ENCODE measurements at regions not wholly inside any gene's neighbourhood (a gene's known extent, or its start where the extent isn't known, plus 50 kb on each side); places are given as distances from the start of the nearest gene placed in this dataset.

GRCh38 chr13:33730619-33731018 lies 87.3 kb upstream of the RFC3 start:
- Histone ChIP-seq H2AFZ (ENCODE audit: low read depth, low read length) (no peak overlapping the region), H3K9me3 (ENCODE audit: low read length) (no peaks in the 10 kb centered on the region), H3K9ac (ENCODE audit: low read length) (no peak overlapping the region), H3K9me2 (ENCODE audit: insufficient read depth, low read length) (no peaks in the 10 kb centered on the region), H3K4me3 (ENCODE audit: low read length) (no peak overlapping the region), H3K79me2 (replicated peaks; ENCODE audit: insufficient read depth, low read length) (no peaks in the 10 kb centered on the region), H3F3A (ENCODE audit: insufficient read depth, low read length, poor library complexity, severe bottlenecking) (no peaks in the 10 kb centered on the region), H4K20me1 (ENCODE audit: insufficient read depth) (no peaks in the 10 kb centered on the region), H3K4me2 (ENCODE audit: low read length) (no peak overlapping the region), H3K27ac (ENCODE audit: low read length) (no peak overlapping the region), H3K36me3 (ENCODE audit: insufficient read depth, low read length) (no peaks in the 10 kb centered on the region), H3K27me3 (ENCODE audit: insufficient read depth, low read depth, low read length) (no peaks in the 10 kb centered on the region)
- TF ChIP-seq EP300 (conservative IDR thresholded peaks at IDR 0.05; ENCODE audit: poor library complexity, severe bottlenecking) (no peak), RAD21 (conservative IDR thresholded peaks at IDR 0.05) (no peak), TAF1 (IDR thresholded peaks at IDR 0.05; ENCODE audit: low read depth) (no peak), SMC3 (conservative IDR thresholded peaks at IDR 0.05; ENCODE audit: poor library complexity) (no peak), EZH2 (IDR thresholded peaks at IDR 0.05; ENCODE audit: borderline replicate concordance, insufficient read depth, low read length, poor library complexity, severe bottlenecking) (no peak), CTCF (IDR thresholded peaks at IDR 0.05; ENCODE audit: poor library complexity, severe bottlenecking) (no peak), MXI1 (conservative IDR thresholded peaks at IDR 0.05; ENCODE audit: poor library complexity, severe bottlenecking) (no peak), POLR2AphosphoS5 (IDR thresholded peaks at IDR 0.05) (no peak), REST (IDR thresholded peaks at IDR 0.05; ENCODE audit: borderline replicate concordance) (no peak)

GRCh38 chr13:33735276-33735675 lies 82.7 kb upstream of the RFC3 start:
- no peak overlapping the region for H3K4me2 ChIP-seq (ENCODE audit: low read length)
- H3K79me2 ChIP-seq (replicated peaks; ENCODE audit: insufficient read depth, low read length), result no peaks in the 10 kb centered on the region
- no peaks in the 10 kb centered on the region for H4K20me1 ChIP-seq (ENCODE audit: insufficient read depth)
- H3K36me3 ChIP-seq (ENCODE audit: insufficient read depth, low read length), result no peaks in the 10 kb centered on the region
- TF ChIP-seq EZH2 (IDR thresholded peaks at IDR 0.05; ENCODE audit: borderline replicate concordance, insufficient read depth, low read length, poor library complexity, severe bottlenecking), result no peak
- TF ChIP-seq MXI1 (conservative IDR thresholded peaks at IDR 0.05; ENCODE audit: poor library complexity, severe bottlenecking), result no peak
- no peak for TF ChIP-seq POLR2AphosphoS5 (IDR thresholded peaks at IDR 0.05)
- TF ChIP-seq REST (IDR thresholded peaks at IDR 0.05; ENCODE audit: borderline replicate concordance), result no peak
- no peak for TF ChIP-seq RAD21 (conservative IDR thresholded peaks at IDR 0.05)
- TF ChIP-seq TAF1 (IDR thresholded peaks at IDR 0.05; ENCODE audit: low read depth), result no peak
- TF ChIP-seq EP300 (conservative IDR thresholded peaks at IDR 0.05; ENCODE audit: poor library complexity, severe bottlenecking), result no peak
- no peak for TF ChIP-seq SMC3 (conservative IDR thresholded peaks at IDR 0.05; ENCODE audit: poor library complexity)
- no peak for TF ChIP-seq CTCF (IDR thresholded peaks at IDR 0.05; ENCODE audit: poor library complexity, severe bottlenecking)
- no peaks in the 10 kb centered on the region for H3K9me3 ChIP-seq (ENCODE audit: low read length)
- no peak overlapping the region for H3K27ac ChIP-seq (ENCODE audit: low read length)
- H3K4me3 ChIP-seq (ENCODE audit: low read length), result no peak overlapping the region
- H3F3A ChIP-seq (ENCODE audit: insufficient read depth, low read length, poor library complexity, severe bottlenecking), result no peaks in the 10 kb centered on the region
- H3K9me2 ChIP-seq (ENCODE audit: insufficient read depth, low read length), result no peaks in the 10 kb centered on the region
- H3K9ac ChIP-seq (ENCODE audit: low read length), result no peak overlapping the region
- H2AFZ ChIP-seq (ENCODE audit: low read depth, low read length), result no peak overlapping the region
- H3K27me3 ChIP-seq (ENCODE audit: insufficient read depth, low read depth, low read length), result no peaks in the 10 kb centered on the region
